ENCODE measurements at regions not wholly inside any gene's neighbourhood (a gene's known extent, or its start where the extent isn't known, plus 50 kb on each side); places are given as distances from the start of the nearest gene placed in this dataset.

- no peak for DNase-seq
Observed at GRCh38 chr4:177052211-177052934, 257.3 kb upstream of the NEIL3 start.

DNA sequence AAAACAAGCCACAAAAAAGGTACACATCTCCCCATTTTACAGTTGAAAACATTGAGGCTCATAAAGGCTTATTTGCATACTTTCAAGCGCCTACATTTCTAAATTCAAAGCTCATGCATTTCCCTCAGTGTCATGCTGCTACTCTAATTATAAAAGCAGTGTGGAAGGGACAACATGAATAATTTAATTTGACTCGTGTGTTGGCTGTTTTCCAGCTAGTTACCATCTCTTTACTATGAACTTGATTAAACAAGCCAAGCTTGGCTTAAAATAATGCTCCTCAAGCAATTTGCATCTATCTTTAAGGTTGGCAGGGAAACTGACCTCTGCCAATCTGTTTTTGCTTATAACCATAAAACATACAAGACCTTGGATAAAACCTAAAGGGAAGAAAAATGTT lies 252.5 kb upstream of the NEIL3 start:
- no peak for DNase-seq

GRCh38 chr4:177064116-177064515 lies 245.6 kb upstream of the NEIL3 start:
- no peak for DNase-seq

- DNase-seq = no peak
Observed at GRCh38 chr4:177064729-177065394, 244.8 kb upstream of the NEIL3 start.

GRCh38 chr4:177066746-177067145 lies 242.9 kb upstream of the NEIL3 start:
- DNase-seq = no peak

- no peak for DNase-seq
Observed at GRCh38 chr4:177070533-177071058, 239.1 kb upstream of the NEIL3 start.

DNA sequence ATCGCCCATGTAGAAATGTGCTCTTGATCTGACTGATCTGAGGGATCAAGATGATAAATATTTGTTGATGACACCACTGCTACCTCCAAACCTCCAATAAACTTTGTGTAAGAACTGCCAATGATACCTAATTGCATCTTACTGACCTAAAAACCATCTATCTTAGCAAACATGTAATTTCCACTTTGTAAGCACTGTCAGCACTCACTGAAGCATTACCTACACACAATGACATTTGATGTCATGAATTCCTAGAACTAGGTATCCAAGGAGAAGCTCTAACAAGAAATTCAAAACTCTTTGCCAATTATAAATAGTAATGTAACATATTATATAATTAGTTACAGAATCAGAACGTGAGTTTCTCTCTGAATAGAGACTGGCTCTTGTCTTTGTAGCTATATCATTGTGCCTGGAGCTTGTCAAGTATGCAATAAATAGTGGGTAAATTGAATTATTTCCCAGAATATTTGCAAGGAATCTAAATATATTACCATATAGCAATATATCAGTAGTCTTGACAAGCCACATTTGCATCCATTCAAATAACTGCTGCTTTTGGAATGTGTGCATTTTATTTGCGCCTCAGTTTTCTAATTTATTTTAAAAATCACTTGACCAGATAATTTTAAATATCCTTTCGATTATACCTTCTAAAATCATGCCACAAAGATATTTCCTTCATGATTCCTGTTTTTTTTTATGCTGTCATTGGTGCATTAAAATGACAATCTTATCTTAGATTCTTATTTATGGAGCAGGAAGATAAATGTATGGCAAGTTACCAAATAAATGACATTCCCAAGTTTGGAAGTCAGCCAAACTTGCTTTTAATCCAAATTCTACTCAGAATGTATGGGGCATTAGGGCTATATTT lies 232.3 kb upstream of the NEIL3 start:
- no peak for DNase-seq

DNA sequence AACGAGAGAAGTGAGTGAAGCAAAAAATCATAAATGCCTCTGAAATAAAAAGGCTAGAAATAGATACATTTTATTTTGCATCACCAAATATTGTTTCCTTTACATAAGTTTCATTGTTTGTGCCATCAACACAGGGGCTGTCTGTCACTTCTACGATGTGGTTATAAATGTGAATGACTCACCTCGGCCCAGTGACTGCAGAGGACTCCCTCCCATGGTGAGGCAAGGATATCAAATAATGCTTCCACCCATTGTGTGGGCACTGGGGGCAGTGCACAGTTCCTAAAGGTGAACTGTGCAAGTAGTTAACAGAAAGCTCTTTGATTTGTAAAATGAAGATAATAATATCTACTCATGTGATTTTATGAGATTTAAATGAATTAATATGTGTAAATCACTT lies 230.3 kb upstream of the NEIL3 start:
- DNase-seq = no peak

GRCh38 chr4:177080388-177080787 lies 229.3 kb upstream of the NEIL3 start:
- DNase-seq = no peak

DNA sequence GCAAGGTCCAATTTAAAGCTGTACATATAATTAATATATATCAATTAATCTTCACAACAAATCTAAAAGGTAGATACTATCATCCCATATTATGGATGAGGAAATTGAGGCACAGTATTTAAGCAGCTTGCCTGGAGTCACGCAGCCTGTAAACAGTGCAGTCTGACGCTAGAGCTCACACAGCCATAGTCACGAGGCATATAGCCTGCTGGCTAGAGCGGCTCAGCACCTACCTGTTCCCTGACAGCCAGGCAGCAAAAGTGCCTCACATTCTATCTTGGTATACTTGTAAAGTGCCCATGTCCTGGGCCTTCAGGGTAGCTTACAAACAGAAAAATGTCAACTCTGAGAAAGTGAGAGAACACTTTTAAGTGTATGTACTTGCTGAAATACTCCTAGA lies 222.6 kb upstream of the NEIL3 start:
- DNase-seq = no peak

GRCh38 chr4:177087499-177087898 lies 222.2 kb upstream of the NEIL3 start:
- DNase-seq = no peak

GRCh38 chr4:177091515-177091914 lies 218.2 kb upstream of the NEIL3 start:
- no peak for DNase-seq

- no peak for DNase-seq
Observed at GRCh38 chr4:177092807-177093206, 216.9 kb upstream of the NEIL3 start.

DNA sequence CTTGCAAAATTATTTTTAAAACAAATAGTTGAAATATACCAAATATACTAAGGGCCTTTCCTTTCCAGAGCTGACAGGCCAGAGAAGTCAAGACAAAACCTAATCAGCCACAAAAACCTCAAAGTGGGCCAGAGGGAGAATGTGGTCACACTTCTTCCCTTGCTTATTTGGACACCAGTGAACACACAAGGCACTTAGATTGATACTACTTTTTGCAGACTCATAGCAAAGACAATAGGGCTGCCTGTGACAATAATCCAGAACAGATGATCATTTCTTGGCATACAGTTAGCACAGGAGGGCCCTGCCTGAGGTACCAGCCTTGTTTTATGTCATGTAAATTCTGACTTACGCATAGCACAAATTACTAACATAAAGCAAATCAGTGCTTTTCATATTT lies 215.7 kb upstream of the NEIL3 start:
- DNase-seq = no peak

DNA sequence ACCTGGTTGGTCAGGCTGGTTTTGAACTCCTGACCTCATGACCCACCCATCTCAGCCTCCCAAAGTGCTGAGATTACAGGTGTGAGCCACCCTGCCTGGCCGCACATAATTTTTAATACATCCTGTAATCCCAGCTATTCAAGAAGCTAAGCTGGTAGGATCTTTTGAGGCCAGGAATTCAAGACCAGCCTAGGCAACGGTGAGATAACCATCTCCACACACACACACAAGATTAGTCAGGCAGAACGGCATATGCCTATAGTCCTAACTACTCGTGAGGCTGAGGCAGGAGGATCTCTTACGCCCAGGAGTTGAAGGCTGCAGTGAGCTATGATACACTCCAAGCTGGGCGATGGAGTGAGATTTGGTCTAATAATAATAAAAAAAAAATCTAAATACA lies 212.4 kb upstream of the NEIL3 start:
- DNase-seq = no peak

- no peak for DNase-seq
Observed at GRCh38 chr4:177099211-177099610, 210.5 kb upstream of the NEIL3 start.

GRCh38 chr4:177100307-177100706 lies 209.4 kb upstream of the NEIL3 start:
- no peak for DNase-seq

- DNase-seq = no peak
Observed at GRCh38 chr4:177103619-177104018, 206.1 kb upstream of the NEIL3 start.

DNA sequence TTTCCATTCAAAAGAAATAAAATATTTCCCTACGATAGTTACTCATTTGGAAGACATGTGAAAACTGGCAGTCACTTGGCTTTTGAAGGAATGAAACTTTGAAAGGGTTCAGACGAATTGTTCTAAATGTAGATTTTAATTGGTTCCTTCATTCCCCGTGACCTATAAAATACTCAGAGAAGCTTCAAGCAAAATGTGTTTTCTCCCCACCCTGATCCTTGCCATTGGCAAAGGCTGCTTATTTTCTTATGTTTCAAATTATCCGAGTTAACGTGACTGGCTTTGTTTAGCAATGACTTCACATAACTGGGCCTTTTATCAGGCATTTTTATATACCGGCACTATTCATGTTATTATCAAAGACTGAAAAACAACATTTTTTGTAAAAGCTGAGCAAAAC lies 204.1 kb upstream of the NEIL3 start:
- DNase-seq = no peak

- DNase-seq = no peak
Observed at GRCh38 chr4:177107288-177107921, 202.3 kb upstream of the NEIL3 start.

DNA sequence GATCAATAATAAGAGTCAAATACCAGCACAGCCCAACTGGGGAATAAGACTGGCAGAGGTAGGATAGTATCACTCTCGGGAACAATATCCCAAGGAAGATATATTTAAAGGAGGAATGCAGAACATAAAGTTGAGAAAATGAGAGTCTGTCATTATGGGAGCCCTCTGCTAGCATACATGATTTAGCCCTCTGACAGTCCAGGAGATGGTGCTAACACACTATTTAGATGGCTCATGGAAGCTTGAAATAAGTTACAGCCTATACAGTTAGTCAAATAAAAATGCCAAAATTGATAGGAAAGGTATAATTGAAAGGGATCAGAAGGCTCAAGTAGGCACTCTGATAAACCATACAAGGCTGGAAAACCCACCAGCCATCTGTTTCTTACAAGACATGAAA lies 201.0 kb upstream of the NEIL3 start:
- DNase-seq = no peak

- DNase-seq = no peak
Observed at GRCh38 chr4:177109769-177110168, 199.9 kb upstream of the NEIL3 start.

- no peak for DNase-seq
Observed at GRCh38 chr4:177116161-177116560, 193.5 kb upstream of the NEIL3 start.

Measured in CD4-positive, alpha-beta T cell treated with Interleukin-4 for 1 hour (primary cell).